GM13976 (cell line): ENCODE measurements at regions not wholly inside any gene's neighbourhood (a gene's known extent, or its start where the extent isn't known, plus 50 kb on each side); places are given as distances from the start of the nearest gene placed in this dataset.

ENCODE experiments used
- DNase-seq: peaks from one replicate; pipeline ENCODE4 v3.0.0; 2012; ENCODE audit warnings: low spot score
- in situ Hi-C: fragments of 300-500 bp; cut with MboI; formaldehyde crosslinking; loops from one replicate; pipeline ENCODE4 v1.12.0; 2022; ENCODE audit warnings: low sequenced_read_pairs, mixed read lengths, inconsistent platforms; ENCODE audit not compliant: unreplicated experiment
- TF ChIP-seq, protein P1 (sequence below): IDR thresholded peaks from 2 replicates; pipeline ENCODE4 v1.5.1; 2012; ENCODE audit warnings: borderline replicate concordance, mild to moderate bottlenecking; ENCODE audit not compliant: insufficient read depth; ENCODE audit errors: extremely low read depth, missing control alignments, control extremely low read depth

- in situ Hi-C loops, result no loop called here
- TF ChIP-seq, protein P1, sequence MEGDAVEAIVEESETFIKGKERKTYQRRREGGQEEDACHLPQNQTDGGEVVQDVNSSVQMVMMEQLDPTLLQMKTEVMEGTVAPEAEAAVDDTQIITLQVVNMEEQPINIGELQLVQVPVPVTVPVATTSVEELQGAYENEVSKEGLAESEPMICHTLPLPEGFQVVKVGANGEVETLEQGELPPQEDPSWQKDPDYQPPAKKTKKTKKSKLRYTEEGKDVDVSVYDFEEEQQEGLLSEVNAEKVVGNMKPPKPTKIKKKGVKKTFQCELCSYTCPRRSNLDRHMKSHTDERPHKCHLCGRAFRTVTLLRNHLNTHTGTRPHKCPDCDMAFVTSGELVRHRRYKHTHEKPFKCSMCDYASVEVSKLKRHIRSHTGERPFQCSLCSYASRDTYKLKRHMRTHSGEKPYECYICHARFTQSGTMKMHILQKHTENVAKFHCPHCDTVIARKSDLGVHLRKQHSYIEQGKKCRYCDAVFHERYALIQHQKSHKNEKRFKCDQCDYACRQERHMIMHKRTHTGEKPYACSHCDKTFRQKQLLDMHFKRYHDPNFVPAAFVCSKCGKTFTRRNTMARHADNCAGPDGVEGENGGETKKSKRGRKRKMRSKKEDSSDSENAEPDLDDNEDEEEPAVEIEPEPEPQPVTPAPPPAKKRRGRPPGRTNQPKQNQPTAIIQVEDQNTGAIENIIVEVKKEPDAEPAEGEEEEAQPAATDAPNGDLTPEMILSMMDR, result no peak
- DNase-seq, result no peak
Observed at GRCh38 chr4:89665662-89666061, 171.3 kb downstream of the SNCA start.

DNA sequence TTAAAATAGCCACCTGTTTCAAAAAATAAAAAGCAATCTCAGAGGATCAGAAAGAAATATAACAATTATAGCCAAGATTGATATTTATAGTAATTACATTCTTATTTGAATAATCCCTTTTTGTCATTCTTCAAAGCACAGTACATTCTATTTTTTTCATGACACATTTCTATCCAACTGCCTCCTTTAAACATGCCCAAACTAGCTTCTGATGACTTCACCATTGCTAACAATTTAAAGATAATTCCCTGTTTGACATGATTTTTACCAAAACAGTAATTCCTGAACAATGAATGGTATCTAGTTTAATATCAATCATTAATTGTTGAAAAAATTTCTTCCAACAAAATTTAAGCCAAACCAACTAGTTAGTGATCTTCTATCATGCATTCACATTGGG, 172.4 kb downstream of the SNCA start:
- TF ChIP-seq, protein P1, result no peak
- no peak for DNase-seq
- in situ Hi-C loops, result no loop called here

- in situ Hi-C loops, result no loop called here
- TF ChIP-seq, protein P1, result no peak
- no peak for DNase-seq
Observed at GRCh38 chr4:89661173-89661899, 175.6 kb downstream of the SNCA start.

DNA sequence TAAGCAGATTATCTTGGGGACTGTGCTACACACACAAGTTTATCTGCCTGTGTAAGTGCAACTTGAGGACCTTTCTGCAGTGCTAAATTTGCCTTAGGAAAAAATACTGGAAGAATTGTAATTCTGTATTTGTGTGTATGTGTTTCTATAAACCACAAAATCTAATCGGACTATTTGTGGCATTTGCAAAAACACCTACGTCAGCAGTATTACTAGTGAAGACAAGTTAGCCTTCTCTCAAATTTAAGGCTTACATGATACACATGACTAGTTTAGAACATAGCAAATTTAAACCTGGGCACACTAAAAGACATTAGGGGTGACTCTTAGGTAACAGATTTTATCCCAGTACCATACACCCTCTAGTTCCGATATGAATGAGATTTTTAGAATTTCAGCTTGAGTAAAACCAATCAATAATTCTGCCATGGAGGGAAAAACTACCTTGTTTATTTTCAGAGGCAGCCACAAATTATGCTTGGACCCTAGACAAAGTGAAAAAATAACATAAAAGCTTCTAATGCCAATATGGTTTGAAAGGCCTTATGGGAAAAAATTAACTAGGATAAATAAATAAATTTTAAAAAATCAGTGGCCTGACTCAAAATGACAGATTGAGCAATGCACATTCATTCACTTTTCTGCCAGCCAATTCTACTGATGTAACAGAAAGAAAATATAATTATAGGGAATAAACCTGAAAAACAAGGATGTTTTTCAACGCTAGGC, 176.4 kb downstream of the SNCA start:
- in situ Hi-C loops, result no loop called here
- DNase-seq, result no peak
- TF ChIP-seq, protein P1, result no peak

GRCh38 chr4:89658701-89659024, 178.3 kb downstream of the SNCA start:
- TF ChIP-seq, protein P1, result no peak
- in situ Hi-C loops, result no loop called here
- DNase-seq, result no peak

DNA sequence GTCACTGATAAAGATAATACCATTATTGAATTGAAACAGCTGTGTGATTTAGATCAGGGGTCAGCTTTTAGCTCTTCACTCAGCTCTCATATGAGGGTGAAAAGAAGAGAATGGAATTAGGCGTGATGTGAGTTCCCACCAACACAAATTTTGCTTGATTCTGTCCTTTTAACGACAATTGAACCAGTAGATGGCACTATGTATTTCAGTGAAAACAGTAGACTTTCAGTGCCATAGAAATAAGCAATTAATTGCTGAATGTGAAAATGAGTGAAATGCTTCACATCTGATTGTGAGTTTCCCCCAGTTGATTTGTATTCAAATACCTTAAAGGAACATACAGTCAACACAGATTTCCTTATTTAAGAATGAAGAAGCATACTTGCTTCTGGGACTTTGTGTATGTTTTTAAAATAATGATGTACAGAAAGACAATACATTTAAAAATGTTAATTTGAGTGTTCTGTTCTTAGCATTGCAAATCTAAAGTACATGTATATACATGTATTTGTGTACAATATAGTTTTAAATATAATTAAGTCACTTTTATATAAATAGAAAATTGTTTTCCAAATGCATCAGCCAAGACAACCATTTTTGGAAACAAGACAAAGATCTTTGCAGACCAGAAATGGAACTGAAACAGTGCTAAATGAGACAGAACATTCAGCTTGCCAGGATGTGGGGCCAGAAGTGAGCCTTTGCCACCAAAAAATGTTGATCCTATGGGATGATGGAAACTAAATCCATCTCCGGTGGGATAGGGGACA, 178.8 kb downstream of the SNCA start:
- TF ChIP-seq, protein P1, result peak; percentile 32
- DNase-seq, result no peak
- in situ Hi-C loops, result no loop called here
